Renal pelvis (tissue), 1 donor: ENCODE measurements at regions not wholly inside any gene's neighbourhood (a gene's known extent, or its start where the extent isn't known, plus 50 kb on each side); places are given as distances from the start of the nearest gene placed in this dataset.

Experiments
- DNase-seq: peaks from one replicate; pipeline ENCODE4 v3.0.0-alpha.2; 2013

- DNase-seq: no peak
Observed at GRCh38 chr2:200216310-200216709, 90.2 kb upstream of the SPATS2L start.

GRCh38 chr2:200217320-200217719 is 89.2 kb upstream of the SPATS2L start:
- DNase-seq: no peak

DNA sequence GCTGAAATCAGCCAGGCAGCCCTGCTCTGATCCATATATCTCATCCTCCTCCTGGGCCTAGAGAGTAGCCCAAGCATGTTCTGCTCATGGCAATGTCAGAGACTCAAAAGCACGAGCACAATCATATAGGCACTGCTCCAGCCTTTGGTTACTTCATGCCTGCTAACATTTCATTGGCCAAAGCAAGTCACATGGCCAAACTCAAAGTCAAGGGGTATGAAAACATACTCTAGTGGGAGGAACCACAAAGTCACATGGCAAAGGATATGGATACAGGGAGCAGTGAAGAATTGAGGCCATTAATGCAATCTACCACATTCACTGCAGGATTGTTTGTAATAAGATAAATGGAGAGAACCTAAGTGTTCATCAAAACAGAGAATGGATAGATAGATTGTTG is 87.8 kb upstream of the SPATS2L start:
- DNase-seq: no peak

GRCh38 chr2:200219309-200220113 is 87.0 kb upstream of the SPATS2L start:
- DNase-seq: no peak

- DNase-seq: no peak
Observed at GRCh38 chr2:200220251-200220650, 86.2 kb upstream of the SPATS2L start.

DNA sequence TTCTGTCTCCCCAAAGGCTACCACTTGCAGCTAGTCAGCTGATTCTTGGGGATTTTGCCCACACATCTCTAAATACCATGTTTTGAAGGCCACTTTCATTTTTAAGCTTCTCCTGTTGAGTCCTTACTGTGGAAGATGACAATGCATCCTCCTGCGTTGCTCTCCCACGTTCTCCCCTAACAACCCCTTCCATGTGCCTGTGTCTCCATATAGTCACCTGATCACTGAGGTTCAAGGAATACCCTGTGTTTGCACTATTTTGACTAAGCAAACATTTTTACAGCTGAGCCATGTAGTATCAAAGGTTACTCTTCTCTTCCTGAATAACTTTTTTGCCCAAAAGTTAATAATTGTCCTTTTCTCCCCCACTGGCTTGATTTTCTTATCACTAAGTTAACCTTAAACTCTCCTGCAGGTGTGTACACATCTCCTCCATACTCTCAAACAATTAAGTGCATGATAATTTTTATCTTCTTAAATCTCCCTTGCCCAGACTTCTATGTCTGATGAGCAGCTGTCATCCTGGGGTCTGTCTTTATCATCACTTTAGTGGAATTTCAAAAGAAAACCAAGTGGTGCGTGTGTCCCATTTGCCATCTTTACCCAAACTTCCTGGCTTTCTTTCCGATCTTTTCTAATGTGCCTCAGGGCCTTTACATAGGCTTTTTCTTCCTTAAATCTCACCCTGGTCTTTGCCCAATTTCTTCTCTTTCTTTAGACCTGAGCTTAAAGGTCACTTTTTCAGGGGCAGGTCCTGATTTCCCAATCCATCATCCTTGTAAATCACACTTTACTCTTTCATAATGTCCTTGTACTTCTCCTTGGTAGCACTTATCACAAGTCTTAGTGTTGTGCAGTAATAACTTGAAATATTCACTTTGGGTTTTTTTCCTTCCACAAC is 85.2 kb upstream of the SPATS2L start:
- no peak for DNase-seq

DNA sequence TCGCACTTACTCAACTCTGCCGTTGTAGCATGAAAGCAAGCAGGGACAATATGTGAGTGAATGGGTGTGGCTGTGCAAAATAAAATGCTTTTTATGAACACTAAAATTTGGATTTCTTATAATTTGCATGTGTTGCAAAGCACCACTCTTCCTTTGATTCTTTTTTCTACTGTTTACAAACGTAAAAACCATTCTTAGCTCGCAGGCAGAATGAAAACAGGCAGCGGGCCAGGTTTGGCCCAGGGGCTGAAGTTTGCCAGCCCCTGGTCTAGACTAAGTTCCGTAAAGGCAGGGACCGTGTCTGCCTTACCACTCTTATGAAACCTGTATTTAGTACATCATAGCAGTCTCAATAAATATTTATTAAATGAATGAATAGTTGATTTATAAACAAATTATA is 83.7 kb upstream of the SPATS2L start:
- DNase-seq: no peak

DNA sequence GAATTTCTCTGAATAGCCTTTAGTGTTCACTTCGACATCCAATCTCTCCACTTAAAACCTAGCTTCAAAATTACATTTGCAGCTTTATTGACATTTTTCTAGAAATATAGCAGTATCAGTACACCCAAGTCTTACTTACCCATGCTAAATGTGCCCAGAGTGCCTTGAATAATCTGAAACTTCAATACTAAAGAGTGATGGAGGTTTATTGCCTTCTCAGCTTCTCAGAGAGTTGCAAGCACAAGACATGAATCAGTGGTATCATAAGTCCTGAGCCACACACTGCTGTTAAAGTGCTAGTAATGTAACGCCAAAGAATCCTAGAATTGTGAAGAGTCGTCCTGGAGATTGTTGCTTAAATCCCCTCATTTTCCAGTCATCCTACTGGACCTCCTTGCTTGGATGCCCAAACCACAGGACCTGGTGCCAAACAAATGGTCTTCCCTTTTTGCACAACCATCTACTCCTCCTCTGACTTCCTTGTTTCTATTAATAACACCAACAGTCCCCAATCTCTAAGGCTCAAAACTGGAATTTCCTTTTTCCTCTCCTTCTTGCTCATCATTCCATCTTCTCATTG is 83.2 kb upstream of the SPATS2L start:
- DNase-seq: no peak

- DNase-seq: no peak
Observed at GRCh38 chr2:200225951-200226350, 80.5 kb upstream of the SPATS2L start.

GRCh38 chr2:200226451-200227426 is 79.8 kb upstream of the SPATS2L start:
- no peak for DNase-seq

DNA sequence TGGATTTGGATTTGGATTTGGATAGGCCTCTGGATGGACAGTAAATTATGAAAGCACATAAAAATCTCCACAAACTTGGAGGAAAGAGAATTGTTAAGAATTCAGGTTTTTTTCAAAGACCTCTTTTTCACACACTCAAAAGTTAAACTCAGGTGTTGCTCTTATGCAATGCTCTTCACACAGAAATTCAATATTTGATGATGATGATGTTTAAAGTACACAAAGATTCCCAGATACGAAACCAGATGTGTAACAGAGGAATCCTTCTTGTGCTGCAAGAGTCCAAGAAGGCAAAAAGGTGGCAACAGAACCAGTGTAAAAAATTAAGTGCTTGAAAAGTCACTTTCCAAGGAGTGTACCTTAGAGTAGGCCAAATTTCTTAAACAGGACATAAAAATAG is 75.8 kb upstream of the SPATS2L start:
- no peak for DNase-seq

- no peak for DNase-seq
Observed at GRCh38 chr2:200235533-200235932, 71.0 kb upstream of the SPATS2L start.

- DNase-seq: no peak
Observed at GRCh38 chr2:200239216-200239615, 67.3 kb upstream of the SPATS2L start.

GRCh38 chr2:200242570-200242969 is 63.9 kb upstream of the SPATS2L start:
- DNase-seq: no peak

GRCh38 chr2:200243441-200243840 is 63.1 kb upstream of the SPATS2L start:
- DNase-seq: no peak

- DNase-seq: no peak
Observed at GRCh38 chr2:200244111-200244510, 62.4 kb upstream of the SPATS2L start.

GRCh38 chr2:200247494-200247893 is 59.0 kb upstream of the SPATS2L start:
- peak; percentile 4 for DNase-seq

- no peak for DNase-seq
Observed at GRCh38 chr2:200252265-200253067, 54.0 kb upstream of the SPATS2L start.

GRCh38 chr2:200253639-200254038 is 52.9 kb upstream of the SPATS2L start:
- DNase-seq: no peak

DNA sequence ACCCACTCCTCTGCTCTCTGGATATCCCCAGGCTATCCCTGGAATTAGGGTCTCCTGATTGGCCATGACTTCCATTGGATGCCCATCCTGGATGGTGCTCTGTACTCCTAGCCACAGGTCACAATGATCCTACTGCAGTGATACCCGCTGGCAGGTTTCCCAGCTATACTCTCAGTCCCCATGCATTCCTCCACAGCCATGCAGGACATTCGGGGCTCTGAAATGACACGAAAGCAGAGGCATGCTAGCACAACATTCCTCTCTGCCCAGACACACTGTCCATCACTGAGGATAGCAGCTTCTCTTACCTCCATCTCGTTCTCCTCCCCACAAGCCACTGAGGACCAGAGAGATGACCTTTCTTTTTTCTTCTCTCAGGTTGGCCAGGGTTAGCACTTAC is 51.7 kb upstream of the SPATS2L start:
- no peak for DNase-seq

DNA sequence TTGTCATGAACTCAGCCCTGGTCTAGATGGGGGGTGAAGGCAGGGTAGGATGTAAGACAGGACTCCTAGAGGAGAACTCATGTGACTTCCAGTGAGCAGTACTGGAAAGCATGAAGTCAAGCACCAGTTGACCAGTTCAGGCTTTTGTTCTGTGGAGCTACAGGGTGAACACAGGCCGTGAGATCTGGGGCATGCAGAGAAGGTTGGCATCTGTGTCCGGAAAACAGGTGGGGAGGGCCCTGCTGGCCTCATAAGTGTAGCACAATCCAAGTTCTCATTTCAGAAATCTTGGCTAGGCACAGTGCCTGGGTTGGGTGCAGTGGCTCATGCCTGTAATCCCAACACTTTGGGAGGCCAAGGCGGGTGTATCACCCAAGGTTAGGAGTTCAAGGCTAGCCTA is 50.9 kb upstream of the SPATS2L start:
- DNase-seq: no peak
